ENCODE measurements at regions not wholly inside any gene's neighbourhood (a gene's known extent, or its start where the extent isn't known, plus 50 kb on each side); places are given as distances from the start of the nearest gene placed in this dataset.

DNA sequence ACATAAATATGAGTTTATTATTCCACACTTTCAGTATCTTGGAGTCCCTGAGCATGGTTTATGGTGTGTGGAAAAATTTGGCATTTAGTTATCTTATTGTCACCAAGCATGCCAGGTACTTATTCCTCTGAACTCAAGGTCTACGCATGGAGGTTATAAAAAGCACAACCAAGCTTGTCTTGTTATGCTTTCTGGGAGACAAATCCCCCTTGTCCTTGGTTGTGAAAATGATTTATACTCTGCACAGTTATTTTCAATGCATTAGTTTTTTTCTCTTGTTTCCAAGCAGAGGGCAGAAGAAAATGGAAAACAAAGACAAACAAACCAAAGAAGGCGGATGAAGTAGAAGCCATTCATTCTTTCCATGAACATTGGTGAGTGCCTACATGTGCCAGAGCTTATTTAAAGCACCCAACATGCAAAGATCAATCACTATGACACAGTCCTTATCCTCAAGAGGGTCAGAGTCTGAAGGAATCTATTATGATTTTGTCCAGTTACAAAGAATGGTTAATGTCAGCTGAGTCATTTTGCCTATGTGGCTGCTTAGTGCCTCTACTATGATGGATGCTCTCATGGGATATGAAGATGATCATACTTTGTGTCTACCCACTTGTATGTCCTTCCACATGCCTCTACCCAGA, 323.1 kb downstream of the TENT4A start:
- DNase-seq: no peak

DNA sequence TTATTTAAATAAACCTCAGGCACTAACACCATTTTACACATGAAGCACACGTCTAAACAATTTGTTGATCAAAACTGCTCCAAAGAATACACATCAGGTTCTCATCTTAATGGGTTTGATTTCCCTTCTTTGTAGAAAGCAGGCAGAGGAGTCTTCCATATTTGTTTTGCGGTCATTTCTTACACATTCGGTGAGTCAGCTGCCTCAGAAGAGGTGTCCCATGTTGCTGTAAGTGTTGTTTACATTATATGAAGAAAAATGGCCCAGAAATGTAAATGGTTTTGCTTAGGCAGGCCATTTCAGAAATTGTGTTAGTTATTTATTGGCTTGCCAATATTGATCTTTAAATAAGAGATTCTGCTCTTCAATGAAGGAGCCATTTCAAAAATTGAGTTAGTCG, 325.8 kb downstream of the TENT4A start:
- no peak for DNase-seq

DNA sequence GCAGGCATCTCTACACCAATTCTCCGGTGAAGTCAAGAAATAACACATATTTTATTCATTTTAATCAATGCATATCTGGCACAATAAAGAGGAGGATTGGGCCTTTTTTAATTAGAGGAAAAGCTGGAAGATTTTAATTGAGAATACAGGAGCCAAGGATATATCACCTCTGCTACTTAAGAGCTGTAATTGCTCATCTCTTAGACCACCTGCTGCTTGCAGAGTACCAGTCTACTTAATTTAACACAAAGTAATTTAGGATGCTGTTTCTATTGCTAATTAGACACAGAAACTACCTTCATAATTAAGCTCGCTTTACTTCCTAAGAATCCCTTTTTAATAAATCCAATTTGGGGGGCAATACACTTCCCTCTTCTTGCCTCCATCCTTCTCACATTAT, 326.9 kb downstream of the TENT4A start:
- no peak for DNase-seq

DNA sequence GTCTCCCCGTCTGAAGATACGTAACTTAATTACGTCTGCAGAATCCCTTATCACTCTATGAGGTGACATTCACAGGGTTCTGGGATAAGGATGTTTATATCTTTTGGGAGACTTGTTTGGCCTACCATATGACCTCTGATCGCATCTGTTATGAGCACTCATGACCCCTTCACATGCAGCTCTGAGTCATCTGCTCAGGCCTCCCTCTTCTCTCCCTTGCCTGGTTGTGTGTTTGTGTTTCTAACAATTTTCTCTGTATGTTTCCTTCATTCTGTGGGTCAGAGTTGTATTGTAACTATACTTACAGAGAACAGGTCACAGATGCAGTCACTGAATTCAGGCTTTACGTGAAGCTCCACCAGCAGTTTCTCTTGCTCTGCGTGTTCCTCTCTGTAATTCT, 330.6 kb downstream of the TENT4A start:
- no peak for DNase-seq

DNA sequence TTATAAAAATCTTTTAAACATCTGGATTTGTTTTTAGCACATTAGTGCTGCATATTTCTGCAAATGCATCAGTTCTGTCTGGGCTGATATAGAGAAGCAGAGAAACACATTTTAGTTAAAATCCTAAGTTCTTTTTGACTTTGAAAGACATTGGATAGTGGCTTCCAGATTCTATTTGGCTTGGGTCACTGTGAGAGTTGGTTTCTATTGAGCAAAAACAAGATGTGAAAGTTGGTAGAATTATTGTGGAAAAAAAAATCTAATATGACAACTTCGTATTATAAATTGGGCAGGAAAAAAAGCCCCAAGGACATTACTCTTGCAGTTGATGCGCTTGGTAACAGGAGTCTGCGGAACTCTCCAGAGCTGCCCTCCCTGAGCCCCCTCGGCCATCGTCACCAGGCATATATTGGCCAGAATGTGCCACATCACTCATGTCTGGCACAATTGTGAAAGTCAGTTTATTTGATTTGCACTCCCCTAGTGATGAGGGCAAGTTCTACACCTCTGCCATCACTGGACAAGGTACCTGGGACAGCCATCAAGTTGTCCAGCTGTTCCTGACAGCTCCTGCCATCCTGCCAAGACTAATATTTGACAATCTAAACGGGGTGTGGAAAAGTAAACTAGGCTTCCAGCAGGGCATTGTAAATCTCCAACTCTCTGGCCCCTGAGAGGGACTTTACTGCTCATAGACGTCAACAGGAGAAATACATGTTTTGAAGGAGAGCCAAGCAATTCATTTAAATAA, 334.5 kb downstream of the TENT4A start:
- DNase-seq: peak; percentile 84

DNA sequence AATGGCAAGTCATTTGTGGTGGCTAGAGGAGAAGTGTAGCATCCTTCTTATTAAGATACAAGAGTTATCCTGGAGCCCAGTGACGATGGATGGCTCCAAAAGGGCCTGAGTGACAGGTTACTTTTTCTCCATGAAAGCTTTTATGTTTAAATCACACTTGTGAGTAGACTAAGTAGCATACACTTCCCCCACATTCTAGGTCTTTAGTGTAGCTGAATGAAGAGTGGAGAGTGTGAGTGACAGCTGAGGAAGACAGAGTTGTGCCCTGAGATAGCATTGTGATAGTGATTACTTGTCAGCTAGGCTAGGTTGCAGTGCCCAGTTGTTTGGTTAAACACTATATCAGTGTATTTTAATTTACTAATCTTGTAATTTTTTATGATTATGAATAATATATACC, 337.8 kb downstream of the TENT4A start:
- DNase-seq: no peak

DNA sequence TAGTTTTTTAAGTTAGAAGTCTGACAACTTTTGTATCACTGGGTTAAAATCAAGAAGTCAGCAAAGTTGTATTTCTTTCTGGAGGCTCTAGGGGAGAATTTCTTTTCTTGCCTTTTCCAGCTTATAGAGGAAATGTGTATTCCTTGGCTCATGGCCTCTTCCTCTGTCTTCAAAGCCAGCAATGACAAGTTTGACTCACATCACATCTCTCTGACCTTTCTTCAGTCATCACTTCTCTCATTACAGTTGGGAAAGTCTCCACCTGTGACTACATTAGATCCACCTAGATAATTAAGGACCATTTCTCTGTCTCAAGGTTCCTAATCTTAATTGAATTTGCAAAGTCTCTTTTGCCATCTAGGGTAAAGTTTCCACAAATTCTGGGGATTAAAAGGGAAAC, 339.9 kb downstream of the TENT4A start:
- no peak for DNase-seq

DNA sequence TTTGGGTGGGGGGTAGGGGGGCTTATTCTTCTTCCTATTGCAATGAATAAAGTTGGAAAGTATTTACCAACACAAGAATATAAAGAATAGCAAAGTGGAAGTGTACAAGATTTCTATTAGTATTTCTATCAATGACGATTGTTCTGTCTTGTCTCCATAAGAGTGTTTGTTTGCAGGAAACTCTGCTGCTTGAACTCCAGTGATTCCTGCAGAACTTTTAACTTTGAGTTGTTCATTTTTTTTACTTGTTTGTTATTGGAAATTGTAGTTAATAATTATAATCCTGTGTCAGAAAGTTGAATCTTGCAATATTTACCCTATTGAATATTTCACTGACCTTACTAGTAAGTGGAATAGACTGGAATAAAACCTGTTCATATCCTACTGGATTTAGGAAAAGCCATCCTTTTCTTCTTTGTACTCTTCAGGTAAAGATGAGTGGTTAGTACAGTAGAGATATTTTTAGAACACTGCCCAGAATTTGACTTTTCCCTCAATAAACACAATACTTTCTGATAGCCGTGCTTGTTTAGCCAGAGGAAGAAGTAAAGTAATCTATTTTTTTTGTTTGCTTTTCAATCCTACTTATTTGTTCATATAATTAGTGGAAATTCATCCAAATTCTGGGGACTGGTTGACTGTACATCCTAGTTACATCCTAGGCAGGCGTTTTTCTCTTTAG, 340.4 kb downstream of the TENT4A start:
- DNase-seq: no peak

DNA sequence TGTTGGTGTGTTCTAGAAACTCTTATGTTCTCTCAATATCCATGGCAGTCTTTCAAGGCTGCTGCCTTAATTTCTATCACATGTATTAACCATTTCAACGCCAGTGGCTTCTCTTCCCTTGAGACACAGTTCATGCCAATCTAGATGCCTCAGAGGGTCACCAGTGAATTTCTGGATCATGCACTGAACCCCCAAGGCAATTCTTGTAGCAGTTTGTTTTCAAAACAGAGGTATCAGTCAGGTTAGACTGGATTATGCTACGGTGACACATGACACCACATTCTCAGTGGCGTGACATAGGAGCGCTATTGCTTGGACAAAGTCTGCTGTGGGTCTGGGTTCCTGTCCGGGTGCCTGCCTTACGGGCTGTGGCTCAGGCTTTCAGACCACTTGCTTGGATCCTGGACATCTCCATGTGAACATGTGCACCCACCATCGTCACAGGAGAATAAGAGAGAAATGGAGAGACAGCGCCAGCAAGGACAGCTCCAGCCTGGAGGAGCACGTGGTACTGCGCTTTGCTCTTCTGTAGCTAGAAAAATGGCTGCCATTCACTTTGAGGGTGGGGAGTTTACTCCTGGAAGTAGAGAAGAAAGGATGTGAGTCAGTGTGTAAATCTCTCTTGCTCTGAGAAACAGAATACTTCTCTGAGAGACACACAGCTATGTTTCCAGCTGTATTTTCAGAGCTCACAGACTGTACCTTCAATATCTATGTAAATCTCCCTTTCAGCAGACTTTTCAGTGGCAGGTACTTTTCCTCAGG, 329.3 kb upstream of the ADCY2 start:
- no peak for DNase-seq

DNA sequence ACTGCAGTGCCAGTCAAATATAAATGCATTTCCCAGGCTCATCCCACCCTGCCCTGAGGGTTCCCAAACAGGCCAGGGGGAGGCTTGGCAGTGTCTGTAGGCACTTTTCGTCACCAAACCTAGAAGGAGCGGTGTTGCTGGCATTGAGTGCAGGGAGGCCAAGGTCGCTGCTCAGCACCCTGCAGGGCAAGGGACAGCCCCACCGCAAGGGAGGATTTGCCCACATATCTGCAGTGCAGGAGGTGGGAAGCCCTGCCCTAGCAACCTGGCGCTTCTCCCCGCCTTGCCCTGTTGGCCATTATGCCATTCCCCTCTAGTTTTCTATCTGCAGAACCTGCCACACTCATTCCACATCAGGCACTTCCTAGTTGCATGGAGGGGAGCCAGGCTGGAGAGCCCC, 327.8 kb upstream of the ADCY2 start:
- no peak for DNase-seq

DNA sequence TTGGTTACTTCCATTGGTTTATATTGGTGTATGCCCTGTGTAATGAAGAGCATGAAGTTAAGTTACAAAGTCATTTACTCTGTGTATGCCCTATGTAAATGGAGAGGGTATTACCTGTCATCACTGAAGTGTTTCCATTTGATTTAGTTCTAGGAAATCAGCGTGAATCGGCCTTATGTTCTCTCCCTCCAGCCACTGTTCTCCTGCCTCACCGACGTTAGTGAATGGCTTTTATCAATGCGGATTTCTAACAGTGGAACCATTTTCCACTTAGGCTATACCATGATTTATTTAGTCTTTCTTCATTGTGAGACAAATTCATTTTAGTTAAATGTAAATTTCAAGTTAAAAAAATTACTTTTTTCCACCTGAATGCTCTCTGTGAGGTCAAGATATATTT, 327.0 kb upstream of the ADCY2 start:
- no peak for DNase-seq

DNA sequence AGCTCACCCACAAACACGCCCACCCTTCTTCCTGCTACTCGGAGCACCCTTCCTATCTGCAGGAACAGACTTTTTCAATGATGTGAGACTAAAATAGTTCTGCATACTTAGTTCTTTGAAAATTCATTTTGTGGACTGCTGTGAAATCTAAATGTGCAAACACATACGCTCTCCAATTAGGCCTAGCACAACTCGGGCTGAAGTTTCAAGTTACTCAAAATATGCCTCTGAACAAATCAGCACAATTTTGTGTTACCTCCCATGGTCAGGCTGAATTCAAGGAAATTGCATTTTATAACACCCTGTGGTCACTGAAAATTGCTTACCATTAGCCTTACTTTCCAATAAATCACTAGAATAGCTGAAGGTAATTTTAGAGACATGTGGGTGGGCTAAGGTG, 323.8 kb upstream of the ADCY2 start:
- DNase-seq: no peak

DNA sequence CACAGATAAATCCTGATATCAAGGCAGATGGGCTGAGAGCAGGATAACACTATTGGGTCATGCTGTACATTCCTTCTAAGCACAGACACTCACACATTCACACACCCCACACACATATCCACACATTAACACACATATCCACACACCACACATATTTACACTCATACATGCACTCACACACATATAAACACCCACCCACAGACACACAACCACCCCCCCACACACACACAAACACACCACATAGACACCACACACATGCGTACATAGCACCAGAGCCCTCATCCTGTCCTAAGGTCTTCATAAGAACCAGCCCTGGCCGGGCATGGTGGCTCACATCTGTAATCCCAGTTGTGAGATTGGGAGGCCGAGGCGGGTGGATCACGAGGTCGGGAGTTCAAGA, 322.3 kb upstream of the ADCY2 start:
- DNase-seq: no peak

DNA sequence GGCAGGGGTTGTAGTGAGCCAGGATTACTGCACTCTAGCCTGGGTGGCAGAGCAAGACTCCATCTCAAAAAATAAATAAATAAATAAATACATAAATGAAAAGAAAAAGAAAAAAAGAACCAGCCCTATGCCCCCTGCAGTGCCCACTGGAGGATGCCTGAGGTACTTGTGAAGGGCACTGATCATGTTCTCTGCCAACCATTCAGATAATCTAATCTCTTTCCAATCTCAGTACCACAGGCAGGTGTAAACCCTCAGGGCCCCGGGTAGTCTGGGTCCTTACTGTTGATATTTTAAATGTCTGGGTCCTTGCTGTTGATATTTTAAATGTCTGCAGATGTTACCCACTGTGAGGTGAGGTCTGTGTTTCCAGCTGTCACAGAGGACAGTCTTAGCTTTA, 321.8 kb upstream of the ADCY2 start:
- DNase-seq: no peak

DNA sequence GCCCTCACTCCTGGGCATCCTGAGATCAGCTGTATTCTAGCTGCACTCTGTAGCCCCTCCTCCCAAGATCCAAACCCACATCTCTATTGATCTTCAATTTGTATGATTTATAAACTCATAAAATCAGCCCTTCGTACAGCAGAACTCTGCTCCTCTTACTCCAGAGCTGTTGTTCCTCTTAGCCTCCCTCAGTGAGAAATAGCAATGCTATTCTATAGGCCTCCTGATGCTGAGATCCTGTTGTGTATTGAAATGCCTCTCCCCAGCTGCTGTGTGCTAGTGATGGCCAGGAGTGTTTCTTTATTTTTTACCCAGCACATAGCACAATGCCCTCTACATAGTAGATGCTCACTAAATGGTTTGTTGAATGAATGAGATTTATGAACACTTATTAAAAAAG, 320.5 kb upstream of the ADCY2 start:
- DNase-seq: no peak

DNA sequence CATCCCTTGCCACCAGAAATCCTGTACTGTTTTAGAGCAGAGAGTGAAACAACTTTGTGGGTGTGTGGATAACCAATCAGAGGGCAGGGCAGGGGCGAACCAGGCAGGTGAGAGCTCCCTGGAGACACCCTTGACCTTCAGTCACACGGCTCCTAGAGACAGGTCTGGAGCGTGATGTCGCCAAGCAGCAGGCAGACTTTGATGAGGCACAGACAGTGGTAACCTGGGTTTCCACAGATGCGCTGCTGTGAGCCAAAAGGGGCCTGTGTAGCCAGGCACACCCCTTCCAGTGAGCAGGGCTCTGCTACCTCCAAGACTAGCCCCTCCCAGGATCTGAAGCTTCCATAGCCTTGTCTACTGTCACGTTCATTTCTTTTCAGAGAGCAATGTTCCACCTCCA, 317.8 kb upstream of the ADCY2 start:
- DNase-seq: no peak

DNA sequence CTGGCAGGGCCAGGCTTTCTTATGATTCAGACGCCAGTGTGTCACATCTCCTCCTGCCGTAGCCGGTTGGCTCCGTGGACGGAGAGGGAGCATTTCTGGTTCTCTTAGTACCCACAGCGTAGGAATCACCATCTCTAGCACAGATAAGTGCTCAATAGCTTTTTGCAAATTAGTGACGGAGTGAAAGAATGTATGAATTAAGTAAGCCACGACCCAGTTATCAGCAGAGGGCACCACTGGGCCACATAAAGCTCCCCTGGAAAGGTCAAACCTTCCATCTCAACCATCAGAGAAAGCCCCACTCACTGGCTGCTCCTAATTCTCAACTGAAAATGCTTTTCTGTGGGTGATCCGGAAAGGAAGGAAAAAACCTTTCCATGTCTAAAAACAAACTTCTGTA, 317.0 kb upstream of the ADCY2 start:
- no peak for DNase-seq

DNA sequence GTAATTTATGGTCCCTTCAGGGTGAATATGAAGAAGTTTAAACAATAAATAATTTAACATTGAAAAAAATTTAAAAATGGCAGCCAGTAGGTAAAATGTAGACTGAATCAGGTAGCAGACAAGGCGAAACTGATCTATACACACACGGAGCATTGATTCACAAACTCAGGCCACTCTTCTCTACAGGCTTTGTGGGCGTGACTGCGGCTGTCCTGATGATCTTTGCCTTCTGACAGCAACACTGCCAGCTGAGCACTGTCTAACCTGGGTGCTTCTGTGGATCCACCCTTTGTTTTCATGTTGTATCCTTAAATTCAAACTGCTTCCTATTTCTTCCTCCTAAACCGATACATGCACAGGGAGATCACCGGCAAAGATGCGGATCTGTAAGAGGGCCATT, 315.4 kb upstream of the ADCY2 start:
- DNase-seq: no peak

DNA sequence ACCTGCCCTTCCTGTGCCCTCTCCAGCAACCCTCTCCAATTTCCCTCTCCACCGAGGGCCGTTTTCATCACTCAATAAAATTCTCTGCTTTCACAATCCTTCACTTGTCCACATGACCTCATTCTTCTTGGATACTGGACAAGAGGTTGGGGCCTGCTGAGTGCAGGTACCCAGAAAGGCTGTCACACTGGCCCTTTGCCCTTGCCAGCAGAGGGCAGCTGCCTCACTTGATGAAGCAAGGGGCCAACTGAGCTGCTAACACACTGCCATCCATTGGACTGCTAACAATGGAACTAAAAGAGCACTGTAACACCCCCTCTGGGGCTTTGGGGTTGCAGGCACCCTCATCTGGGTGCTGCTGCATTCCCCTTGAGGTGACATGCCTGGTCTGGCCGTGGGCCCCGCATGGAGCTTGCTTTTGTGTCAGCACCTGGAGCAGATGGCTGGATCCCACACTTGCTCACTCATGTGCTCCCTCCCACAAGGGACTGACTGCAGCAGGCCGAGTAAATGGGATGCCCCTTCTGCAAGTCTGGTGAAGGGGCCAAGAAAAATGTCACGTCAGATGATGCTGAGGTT, 308.1 kb upstream of the ADCY2 start:
- DNase-seq: no peak

DNA sequence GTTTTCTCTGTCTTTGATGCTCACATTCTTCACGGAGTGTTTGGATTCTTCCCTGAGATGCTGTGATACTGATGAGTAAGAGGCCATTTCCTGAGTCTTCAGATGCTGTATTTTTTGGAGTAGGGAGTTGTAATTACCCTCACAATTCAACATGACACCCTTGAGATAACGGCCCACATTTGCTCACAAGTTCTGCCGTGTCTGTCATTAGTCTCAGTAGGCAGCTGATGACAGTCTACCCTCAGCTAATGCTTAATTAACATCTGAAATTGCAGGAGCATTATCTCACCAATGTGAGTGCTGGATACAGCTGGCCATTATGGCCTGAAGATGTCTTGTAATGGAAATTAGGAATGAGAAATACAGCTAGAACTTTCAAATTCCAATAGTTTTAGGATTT, 307.1 kb upstream of the ADCY2 start:
- DNase-seq: no peak

DNA sequence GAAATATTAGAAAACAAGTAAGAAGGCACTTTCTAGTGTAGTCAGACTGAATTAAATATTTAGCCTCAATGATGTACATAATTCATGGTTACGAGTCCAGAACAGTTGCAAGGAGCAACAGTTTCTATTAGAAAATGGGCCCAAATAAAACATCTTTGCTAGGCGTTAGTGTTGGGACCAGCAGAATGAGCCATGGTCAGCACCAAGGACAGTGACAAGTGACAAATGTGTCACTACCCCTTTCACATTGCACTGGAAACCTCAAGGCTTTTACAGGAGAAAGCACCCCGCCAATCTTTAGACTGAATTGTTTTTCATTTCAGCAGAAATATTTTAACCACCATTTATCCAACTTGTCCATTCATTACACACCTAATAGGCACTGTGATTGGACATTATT, 301.3 kb upstream of the ADCY2 start:
- no peak for DNase-seq

DNA sequence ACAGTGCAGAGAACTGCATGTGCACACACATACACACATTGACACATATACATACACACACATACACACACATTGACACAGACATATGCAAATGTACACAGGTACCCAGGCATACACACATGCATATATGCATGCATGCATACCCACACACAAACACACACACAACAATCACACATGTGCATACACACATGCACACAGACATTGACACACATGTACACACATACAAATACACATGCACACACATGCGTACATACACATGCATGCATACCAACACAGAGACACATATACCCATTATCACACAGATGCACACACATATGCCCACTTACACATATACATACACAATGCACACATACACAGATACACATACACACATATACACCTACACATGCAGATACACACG, 299.6 kb upstream of the ADCY2 start:
- no peak for DNase-seq

DNA sequence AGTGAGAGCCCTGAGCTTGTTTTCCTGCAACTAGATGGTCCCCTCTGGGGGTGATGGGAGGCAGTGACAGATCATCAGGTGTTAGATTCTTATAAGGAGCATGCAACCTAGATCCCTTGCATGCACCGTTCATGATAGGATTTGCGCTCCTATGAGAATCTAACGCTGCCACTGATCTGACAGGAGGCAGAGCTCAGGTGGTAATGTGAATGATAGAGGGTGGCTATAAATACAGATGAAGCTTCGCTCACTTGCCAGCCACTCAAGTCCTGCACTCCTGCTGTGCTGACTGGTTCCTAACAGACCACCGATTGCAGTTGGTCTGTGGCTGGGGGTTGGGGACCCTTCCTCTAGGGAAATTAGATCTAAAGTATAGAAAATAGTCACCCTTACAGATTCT, 290.6 kb upstream of the ADCY2 start:
- DNase-seq: no peak

Data from NCI-H2081 treated with DMSO at 0.1 percent for 48 hours (cell line).